ENCODE measurements at regions not wholly inside any gene's neighbourhood (a gene's known extent, or its start where the extent isn't known, plus 50 kb on each side); places are given as distances from the start of the nearest gene placed in this dataset.

DNA sequence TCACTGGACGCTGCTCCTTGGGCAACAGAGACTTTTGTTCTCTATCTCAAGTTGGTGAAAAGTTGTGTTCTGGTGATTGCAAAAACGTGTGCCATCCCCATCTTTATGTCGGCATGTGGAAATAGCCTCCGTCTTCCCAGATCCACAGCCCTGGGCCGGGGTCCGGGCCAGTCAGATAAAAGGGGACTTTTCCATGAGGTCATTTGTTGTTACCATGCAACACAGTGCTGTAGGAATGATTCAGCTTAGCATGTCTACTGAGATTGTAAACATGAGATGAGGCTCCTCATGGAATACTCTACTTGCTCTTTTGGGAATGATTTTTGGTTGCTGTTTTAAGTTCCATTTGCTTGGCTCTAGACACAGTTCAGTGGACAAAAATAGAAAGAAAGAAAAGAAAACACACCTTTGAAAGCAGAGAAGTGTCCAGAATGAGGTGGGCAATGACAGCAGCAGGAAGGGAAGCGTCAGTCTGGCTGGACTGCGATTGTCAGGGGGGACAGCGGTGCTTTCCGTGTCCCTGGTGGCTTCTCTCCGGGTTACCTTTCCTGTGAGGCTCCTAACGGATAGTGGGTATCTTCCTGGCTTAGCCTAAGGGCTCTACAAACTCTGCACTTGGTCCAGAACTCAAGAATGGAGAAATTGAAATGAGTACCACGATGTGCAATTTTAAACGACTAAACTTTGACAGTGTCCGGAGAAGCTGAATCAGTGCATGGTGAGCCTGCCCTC, 91.6 kb downstream of the TEX29 start:
- H3K27ac ChIP-seq (ENCODE audit: low read depth, low read length) = no peak overlapping the region
- no peaks in the 10 kb centered on the region for H3K79me2 ChIP-seq (ENCODE audit: insufficient read depth, low read length)
- H3K9ac ChIP-seq (ENCODE audit: low read length) = no peak overlapping the region
- no peak overlapping the region for H3K4me3 ChIP-seq (ENCODE audit: insufficient read depth, low read length, poor library complexity, severe bottlenecking)
- H4K20me1 ChIP-seq (ENCODE audit: low read depth, low read length) = no peaks in the 10 kb centered on the region
- no peak overlapping the region for H3K4me2 ChIP-seq (ENCODE audit: low read depth, low read length, poor library complexity, severe bottlenecking)
- no peaks in the 10 kb centered on the region for H3K36me3 ChIP-seq (ENCODE audit: low read length)
- no peak overlapping the region for H2AFZ ChIP-seq (ENCODE audit: low read depth, low read length, severe bottlenecking)
- no peaks in the 10 kb centered on the region for H3K9me3 ChIP-seq (ENCODE audit: insufficient read depth, low read length)
- no peaks in the 10 kb centered on the region for H3F3A ChIP-seq (ENCODE audit: insufficient read depth)
- TF ChIP-seq, protein P1, sequence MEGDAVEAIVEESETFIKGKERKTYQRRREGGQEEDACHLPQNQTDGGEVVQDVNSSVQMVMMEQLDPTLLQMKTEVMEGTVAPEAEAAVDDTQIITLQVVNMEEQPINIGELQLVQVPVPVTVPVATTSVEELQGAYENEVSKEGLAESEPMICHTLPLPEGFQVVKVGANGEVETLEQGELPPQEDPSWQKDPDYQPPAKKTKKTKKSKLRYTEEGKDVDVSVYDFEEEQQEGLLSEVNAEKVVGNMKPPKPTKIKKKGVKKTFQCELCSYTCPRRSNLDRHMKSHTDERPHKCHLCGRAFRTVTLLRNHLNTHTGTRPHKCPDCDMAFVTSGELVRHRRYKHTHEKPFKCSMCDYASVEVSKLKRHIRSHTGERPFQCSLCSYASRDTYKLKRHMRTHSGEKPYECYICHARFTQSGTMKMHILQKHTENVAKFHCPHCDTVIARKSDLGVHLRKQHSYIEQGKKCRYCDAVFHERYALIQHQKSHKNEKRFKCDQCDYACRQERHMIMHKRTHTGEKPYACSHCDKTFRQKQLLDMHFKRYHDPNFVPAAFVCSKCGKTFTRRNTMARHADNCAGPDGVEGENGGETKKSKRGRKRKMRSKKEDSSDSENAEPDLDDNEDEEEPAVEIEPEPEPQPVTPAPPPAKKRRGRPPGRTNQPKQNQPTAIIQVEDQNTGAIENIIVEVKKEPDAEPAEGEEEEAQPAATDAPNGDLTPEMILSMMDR (IDR thresholded peaks at IDR 0.05; ENCODE audit: insufficient read depth, low read length, poor library complexity, severe bottlenecking) = no peak
- no peak for TF ChIP-seq EZH2phosphoT487 (conservative IDR thresholded peaks at IDR 0.05; ENCODE audit: low read length)
- no peaks in the 10 kb centered on the region for H3K9me2 ChIP-seq (replicated peaks; ENCODE audit: insufficient read depth, low read length)
- no peaks in the 10 kb centered on the region for H3K27me3 ChIP-seq (ENCODE audit: low read length)

DNA sequence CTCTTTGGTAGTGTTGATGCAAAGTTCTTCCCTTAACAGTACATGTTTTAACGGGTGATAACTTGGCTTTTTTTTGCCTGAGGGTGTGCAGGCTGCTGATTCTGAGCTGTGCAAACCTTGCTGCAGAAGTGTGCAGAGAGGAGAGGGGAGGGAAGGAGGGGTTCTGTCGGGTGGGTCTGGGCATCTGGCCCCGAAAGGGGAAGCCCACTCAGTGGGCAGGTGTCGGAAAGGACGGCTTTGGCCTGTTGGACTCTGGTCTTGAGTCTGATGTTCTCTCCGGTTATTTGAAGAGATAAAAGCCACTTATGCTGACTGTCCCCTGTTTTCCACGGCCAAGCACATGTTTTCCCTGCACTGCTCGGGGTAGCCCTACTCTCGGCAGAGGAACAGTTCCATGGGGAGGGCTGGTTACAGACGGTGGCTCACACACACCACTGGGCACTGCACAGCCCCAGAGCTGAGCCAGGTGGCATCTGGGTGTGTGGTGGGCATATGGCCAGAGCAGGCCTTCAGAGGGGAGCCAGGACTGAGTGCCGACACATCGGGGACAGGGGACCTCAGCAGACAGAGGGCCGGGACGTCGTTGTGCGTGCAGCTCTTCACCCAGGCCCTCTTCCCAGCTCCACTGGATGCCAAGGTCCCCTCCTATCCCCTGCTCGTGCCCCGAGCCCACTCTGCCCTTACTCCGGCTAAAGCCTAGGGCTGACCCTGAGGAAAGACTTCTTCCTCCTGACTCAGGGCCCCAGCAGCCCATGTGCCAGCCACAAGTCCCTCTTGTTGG, 93.2 kb downstream of the TEX29 start:
- Histone ChIP-seq H3K9me3 (ENCODE audit: insufficient read depth, low read length) (no peaks in the 10 kb centered on the region), H3K27me3 (ENCODE audit: low read length) (no peaks in the 10 kb centered on the region)
- no peak for TF ChIP-seq EZH2phosphoT487 (conservative IDR thresholded peaks at IDR 0.05; ENCODE audit: low read length)
- TF ChIP-seq, protein P1 (IDR thresholded peaks at IDR 0.05; ENCODE audit: insufficient read depth, low read length, poor library complexity, severe bottlenecking) = no peak

DNA sequence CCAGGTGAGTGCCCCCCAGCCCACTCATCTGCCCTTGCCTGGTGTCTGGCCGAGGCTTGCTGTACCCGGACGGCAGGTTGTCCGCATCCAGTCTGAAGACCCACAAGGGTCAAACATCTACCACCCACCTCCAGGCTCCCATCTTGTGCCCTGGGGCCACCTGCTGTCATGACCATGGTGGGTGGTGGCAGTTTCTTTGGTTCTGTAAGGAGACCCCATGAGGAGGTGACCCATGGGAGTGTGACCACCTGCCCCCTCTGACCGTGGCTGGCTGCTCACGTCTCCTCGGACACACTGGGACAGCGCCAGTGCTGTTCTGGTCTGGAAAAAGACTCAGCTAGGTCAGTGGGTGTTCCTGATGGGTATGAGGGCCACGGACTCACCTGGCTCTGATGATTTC, 93.9 kb downstream of the TEX29 start:
- H3K4me3 ChIP-seq (ENCODE audit: insufficient read depth, low read length, poor library complexity, severe bottlenecking) = no peak overlapping the region
- H3K4me2 ChIP-seq (ENCODE audit: low read depth, low read length, poor library complexity, severe bottlenecking) = no peak overlapping the region
- no peaks in the 10 kb centered on the region for H3K9me3 ChIP-seq (ENCODE audit: insufficient read depth, low read length)
- no peaks in the 10 kb centered on the region for H3K9me2 ChIP-seq (replicated peaks; ENCODE audit: insufficient read depth, low read length)
- H3K79me2 ChIP-seq (ENCODE audit: insufficient read depth, low read length) = no peaks in the 10 kb centered on the region
- no peaks in the 10 kb centered on the region for H4K20me1 ChIP-seq (ENCODE audit: low read depth, low read length)
- H3K27me3 ChIP-seq (ENCODE audit: low read length) = no peaks in the 10 kb centered on the region
- TF ChIP-seq EZH2phosphoT487 (conservative IDR thresholded peaks at IDR 0.05; ENCODE audit: low read length) = no peak
- no peak overlapping the region for H3K9ac ChIP-seq (ENCODE audit: low read length)
- H3F3A ChIP-seq (ENCODE audit: insufficient read depth) = no peaks in the 10 kb centered on the region
- H3K36me3 ChIP-seq (ENCODE audit: low read length) = no peaks in the 10 kb centered on the region
- H3K27ac ChIP-seq (ENCODE audit: low read depth, low read length) = no peak overlapping the region
- no peak overlapping the region for H2AFZ ChIP-seq (ENCODE audit: low read depth, low read length, severe bottlenecking)

More for the DNA sequence above, 93.2 kb downstream of the TEX29 start:
- H3K9me2 ChIP-seq (replicated peaks; ENCODE audit: insufficient read depth, low read length) = no peaks in the 10 kb centered on the region
- H3K9ac ChIP-seq (ENCODE audit: low read length) = no peak overlapping the region
- H2AFZ ChIP-seq (ENCODE audit: low read depth, low read length, severe bottlenecking) = no peak overlapping the region
- no peaks in the 10 kb centered on the region for H3F3A ChIP-seq (ENCODE audit: insufficient read depth)
- H3K27ac ChIP-seq (ENCODE audit: low read depth, low read length) = no peak overlapping the region
- no peaks in the 10 kb centered on the region for H3K79me2 ChIP-seq (ENCODE audit: insufficient read depth, low read length)
- H3K4me2 ChIP-seq (ENCODE audit: low read depth, low read length, poor library complexity, severe bottlenecking) = no peak overlapping the region
- no peaks in the 10 kb centered on the region for H3K36me3 ChIP-seq (ENCODE audit: low read length)
- no peak overlapping the region for H3K4me3 ChIP-seq (ENCODE audit: insufficient read depth, low read length, poor library complexity, severe bottlenecking)
- no peaks in the 10 kb centered on the region for H4K20me1 ChIP-seq (ENCODE audit: low read depth, low read length)

DNA sequence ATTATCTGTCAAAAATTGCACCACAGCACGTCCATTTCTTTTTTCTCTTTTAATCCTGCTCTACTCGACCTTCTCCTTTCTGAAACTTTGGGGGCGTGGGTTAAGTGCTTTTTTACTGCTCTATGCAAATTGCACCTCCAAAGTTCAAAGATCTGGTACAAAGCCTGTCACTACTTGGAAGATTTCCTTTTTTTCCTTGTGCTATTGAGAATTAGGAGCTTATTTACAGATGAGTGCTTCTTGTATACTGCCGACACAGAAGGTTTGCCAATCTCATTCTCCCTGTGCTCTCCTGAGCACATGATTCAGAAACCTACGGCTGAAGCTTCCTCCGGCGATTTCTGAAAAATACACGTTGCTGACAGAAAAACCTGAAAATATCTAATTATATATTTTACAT, 94.8 kb downstream of the TEX29 start:
- H3K9me3 ChIP-seq (ENCODE audit: insufficient read depth, low read length) = no peaks in the 10 kb centered on the region
- H2AFZ ChIP-seq (ENCODE audit: low read depth, low read length, severe bottlenecking) = no peak overlapping the region
- H3K27me3 ChIP-seq (ENCODE audit: low read length) = no peaks in the 10 kb centered on the region
- no peaks in the 10 kb centered on the region for H3F3A ChIP-seq (ENCODE audit: insufficient read depth)
- H3K9ac ChIP-seq (ENCODE audit: low read length) = no peak overlapping the region
- no peaks in the 10 kb centered on the region for H3K79me2 ChIP-seq (ENCODE audit: insufficient read depth, low read length)
- no peaks in the 10 kb centered on the region for H3K9me2 ChIP-seq (replicated peaks; ENCODE audit: insufficient read depth, low read length)
- no peak overlapping the region for H3K4me2 ChIP-seq (ENCODE audit: low read depth, low read length, poor library complexity, severe bottlenecking)
- TF ChIP-seq, protein P1 (IDR thresholded peaks at IDR 0.05; ENCODE audit: insufficient read depth, low read length, poor library complexity, severe bottlenecking) = no peak
- no peak for TF ChIP-seq EZH2phosphoT487 (conservative IDR thresholded peaks at IDR 0.05; ENCODE audit: low read length)
- no peak overlapping the region for H3K4me3 ChIP-seq (ENCODE audit: insufficient read depth, low read length, poor library complexity, severe bottlenecking)
- H3K36me3 ChIP-seq (ENCODE audit: low read length) = no peaks in the 10 kb centered on the region
- H4K20me1 ChIP-seq (ENCODE audit: low read depth, low read length) = no peaks in the 10 kb centered on the region
- H3K27ac ChIP-seq (ENCODE audit: low read depth, low read length) = no peak overlapping the region
